Trophoblast cell (in vitro differentiated cells and primary cell): ENCODE measurements at regions not wholly inside any gene's neighbourhood (a gene's known extent, or its start where the extent isn't known, plus 50 kb on each side); places are given as distances from the start of the nearest gene placed in this dataset.

Source experiments
- DNase-seq, 2 donors: peaks; one replicate each; pipeline ENCODE4 v3.0.0-alpha.2; 2016
- H2AFZ ChIP-seq: 2 replicates; pipeline ENCODE4 v1.6.1; 2013; ENCODE audit warnings: low read length, moderate library complexity, mild to moderate bottlenecking; ENCODE audit not compliant: insufficient read depth, poor library complexity
- H2AK5ac ChIP-seq: 2 replicates; pipeline ENCODE4 v1.6.1; 2013; ENCODE audit warnings: mild to moderate bottlenecking, low read length
- H2BK120ac ChIP-seq: 2 replicates; pipeline ENCODE4 v1.6.1; 2013; ENCODE audit warnings: low read length, mild to moderate bottlenecking, moderate library complexity; ENCODE audit not compliant: insufficient read depth, poor library complexity
- H2BK12ac ChIP-seq: 2 replicates; pipeline ENCODE4 v1.6.1; 2013; ENCODE audit warnings: mild to moderate bottlenecking, low read length, moderate library complexity
- H2BK5ac ChIP-seq: 2 replicates; pipeline ENCODE4 v1.6.1; 2013; ENCODE audit warnings: low read length, low read depth, moderate library complexity, mild to moderate bottlenecking; ENCODE audit not compliant: poor library complexity
- H3K14ac ChIP-seq: 2 replicates; pipeline ENCODE4 v1.6.1; 2013; ENCODE audit warnings: mild to moderate bottlenecking, low read length
- H3K18ac ChIP-seq: 2 replicates; pipeline ENCODE4 v1.6.1; 2013; ENCODE audit warnings: mild to moderate bottlenecking, low read length
- H3K23ac ChIP-seq: 2 replicates; pipeline ENCODE4 v1.6.1; 2013; ENCODE audit warnings: low read length
- H3K27ac ChIP-seq: 2 replicates; pipeline ENCODE4 v1.5.1; 2013; ENCODE audit warnings: low read depth, mild to moderate bottlenecking, inconsistent platforms, low read length, moderate library complexity
- H3K27me3 ChIP-seq: 2 replicates; pipeline ENCODE4 v1.6.1; 2013; ENCODE audit warnings: inconsistent platforms, mild to moderate bottlenecking, low read length, moderate library complexity; ENCODE audit not compliant: insufficient read depth
- H3K36me3 ChIP-seq, 2 experiments: 1 replicate in 1 of 2; 2 replicates in 1 of 2; pipeline ENCODE4 v1.6.1; 2013; ENCODE audit warnings: low read length in 2 of 2, mild to moderate bottlenecking in 2 of 2, moderate library complexity in 1 of 2; ENCODE audit not compliant: insufficient read depth in 2 of 2, control insufficient read depth in 1 of 2
- H3K4ac ChIP-seq: 2 replicates; pipeline ENCODE4 v1.6.1; 2013; ENCODE audit warnings: low read depth, mild to moderate bottlenecking, low read length, moderate library complexity
- H3K4me1 ChIP-seq, 2 experiments: 1 replicate in 1 of 2; 2 replicates in 1 of 2; pipeline ENCODE4 v1.6.1; 2013; ENCODE audit warnings: low read length in 2 of 2, mild to moderate bottlenecking in 2 of 2, moderate library complexity in 1 of 2; ENCODE audit not compliant: insufficient read depth in 2 of 2, control insufficient read depth in 1 of 2
- H3K4me2 ChIP-seq: 2 replicates; pipeline ENCODE4 v1.6.1; 2013; ENCODE audit warnings: inconsistent platforms, mild to moderate bottlenecking, low read length, moderate library complexity
- H3K4me3 ChIP-seq: 2 replicates; pipeline ENCODE4 v1.5.1; 2013; ENCODE audit warnings: mild to moderate bottlenecking, low read depth, low read length, inconsistent platforms
- H3K79me1 ChIP-seq: one replicate; pipeline ENCODE4 v1.6.1; 2013; ENCODE audit warnings: low read length
- H3K79me2 ChIP-seq: 2 replicates; pipeline ENCODE4 v1.6.1; 2013; ENCODE audit warnings: low read length, mild to moderate bottlenecking; ENCODE audit not compliant: control insufficient read depth, insufficient read depth, poor library complexity
- H3K9ac ChIP-seq: 2 replicates; pipeline ENCODE4 v1.6.1; 2013; ENCODE audit warnings: mild to moderate bottlenecking, low read length
- H3K9me3 ChIP-seq: 2 replicates; pipeline ENCODE4 v1.6.1; 2013; ENCODE audit warnings: low read depth, mild to moderate bottlenecking, control low read depth, inconsistent platforms, low read length; ENCODE audit not compliant: insufficient read depth
- H4K12ac ChIP-seq: 2 replicates; pipeline ENCODE4 v1.6.1; 2013; ENCODE audit warnings: low read depth, mild to moderate bottlenecking, low read length, moderate library complexity
- H4K8ac ChIP-seq: 2 replicates; pipeline ENCODE4 v1.6.1; 2013; ENCODE audit warnings: low read depth, mild to moderate bottlenecking, low read length, moderate library complexity
- H4K91ac ChIP-seq: one replicate; pipeline ENCODE4 v1.6.1; 2013; ENCODE audit warnings: low read depth, mild to moderate bottlenecking, low read length, moderate library complexity
- WGBS: extraction: QIAGEN DNeasy Blood & Tissue Kit; methylation state at CpG from one replicate; pipeline ENCODE4 v1.1.7; 2013; ENCODE audit warnings: missing lambda C conversion rate; ENCODE audit not compliant: insufficient read length, insufficient coverage; ENCODE audit errors: extremely low coverage; 5-methylcytosine and 5-hydroxymethylcytosine counted together

- Histone ChIP-seq H3K9ac (no peak overlapping the region), H4K8ac (no peak overlapping the region), H3K27me3 (no peaks in the 10 kb centered on the region), H3K23ac (no peak overlapping the region), H4K91ac (no peak overlapping the region), H4K12ac (no peak overlapping the region), H3K4me3 (no peak overlapping the region), H3K9me3 (peaks cover 4% of the 10 kb centered on the region), H2BK5ac (no peak overlapping the region), H3K79me2 (no peaks in the 10 kb centered on the region), H3K4me1 (peaks cover 0 to 3% of the 10 kb centered on the region in 2 experiments), H3K14ac (no peak overlapping the region), H2BK12ac (no peak overlapping the region), H3K4ac (no peak overlapping the region), H2AK5ac (no peak overlapping the region), H2AFZ (no peak overlapping the region), H2BK120ac (no peak overlapping the region), H3K27ac (no peak overlapping the region), H3K18ac (no peak overlapping the region), H3K79me1 (no peaks in the 10 kb centered on the region), H3K36me3 (no peaks in the 10 kb centered on the region), H3K4me2 (no peak overlapping the region)
- DNase-seq: no peak
- WGBS: no CpG with 5 or more reads among the region's 4 CpGs
Observed at GRCh38 chr1:233448109-233448689, 120.7 kb downstream of the MAP3K21 start.

- no peaks in the 10 kb centered on the region for H3K36me3 ChIP-seq
- no peak overlapping the region for H2BK120ac ChIP-seq
- H3K4me3 ChIP-seq: no peak overlapping the region
- peaks cover 2% of the 10 kb centered on the region for H3K9me3 ChIP-seq
- no peak overlapping the region for H3K4ac ChIP-seq
- WGBS: no CpG with 5 or more reads among the region's 1 CpG
- H4K12ac ChIP-seq: no peak overlapping the region
- no peak overlapping the region for H3K9ac ChIP-seq
- H3K14ac ChIP-seq: no peak overlapping the region
- no peak overlapping the region for H2AK5ac ChIP-seq
- no peak for DNase-seq
- H3K4me1 ChIP-seq: peaks cover 0 to 3% of the 10 kb centered on the region in 2 experiments
- no peaks in the 10 kb centered on the region for H3K79me2 ChIP-seq
- H3K27ac ChIP-seq: no peak overlapping the region
- H3K18ac ChIP-seq: no peak overlapping the region
- H3K27me3 ChIP-seq: no peaks in the 10 kb centered on the region
- no peak overlapping the region for H4K8ac ChIP-seq
- H3K23ac ChIP-seq: no peak overlapping the region
- H2BK12ac ChIP-seq: no peak overlapping the region
- H3K4me2 ChIP-seq: no peak overlapping the region
- no peak overlapping the region for H2BK5ac ChIP-seq
- H2AFZ ChIP-seq: no peak overlapping the region
- H4K91ac ChIP-seq: no peak overlapping the region
- no peaks in the 10 kb centered on the region for H3K79me1 ChIP-seq
Observed at GRCh38 chr1:233452724-233453123, 125.2 kb downstream of the MAP3K21 start.

GRCh38 chr1:233453433-233454200 is 126.1 kb downstream of the MAP3K21 start:
- no peak overlapping the region for H2BK12ac ChIP-seq
- H3K9ac ChIP-seq: no peak overlapping the region
- no peak for DNase-seq
- H3K4me3 ChIP-seq: no peak overlapping the region
- H2BK120ac ChIP-seq: no peak overlapping the region
- H3K79me1 ChIP-seq: no peaks in the 10 kb centered on the region
- no peaks in the 10 kb centered on the region for H3K36me3 ChIP-seq
- WGBS: no CpG with 5 or more reads among the region's 2 CpGs
- H4K91ac ChIP-seq: no peak overlapping the region
- no peak overlapping the region for H2BK5ac ChIP-seq
- H3K9me3 ChIP-seq: peaks cover 2% of the 10 kb centered on the region
- H2AFZ ChIP-seq: no peak overlapping the region
- no peak overlapping the region for H3K4ac ChIP-seq
- H3K4me2 ChIP-seq: no peak overlapping the region
- no peak overlapping the region for H3K23ac ChIP-seq
- H3K27ac ChIP-seq: no peak overlapping the region
- peaks cover 0 to 3% of the 10 kb centered on the region in 2 experiments for H3K4me1 ChIP-seq
- H4K8ac ChIP-seq: no peak overlapping the region
- no peak overlapping the region for H4K12ac ChIP-seq
- no peak overlapping the region for H3K18ac ChIP-seq
- H2AK5ac ChIP-seq: no peak overlapping the region
- no peaks in the 10 kb centered on the region for H3K79me2 ChIP-seq
- no peak overlapping the region for H3K14ac ChIP-seq
- no peaks in the 10 kb centered on the region for H3K27me3 ChIP-seq

GRCh38 chr1:233459470-233459945 is 132.0 kb downstream of the MAP3K21 start:
- DNase-seq: no peak
- no peak overlapping the region for H3K23ac ChIP-seq
- peaks cover 1% of the 10 kb centered on the region for H3K9me3 ChIP-seq
- no peak overlapping the region for H2BK5ac ChIP-seq
- no peak overlapping the region for H2AK5ac ChIP-seq
- H2BK12ac ChIP-seq: peak overlapping the region; percentile 28
- no peak overlapping the region for H4K91ac ChIP-seq
- no peaks in the 10 kb centered on the region for H3K36me3 ChIP-seq
- peaks cover 0 to 4% of the 10 kb centered on the region in 2 experiments for H3K4me1 ChIP-seq
- no CpG with 5 or more reads among the region's 1 CpG for WGBS
- no peak overlapping the region for H2BK120ac ChIP-seq
- no peak overlapping the region for H2AFZ ChIP-seq
- no peak overlapping the region for H3K4me3 ChIP-seq
- no peak overlapping the region for H3K27ac ChIP-seq
- H3K27me3 ChIP-seq: no peaks in the 10 kb centered on the region
- H3K79me1 ChIP-seq: no peaks in the 10 kb centered on the region
- H4K8ac ChIP-seq: no peak overlapping the region
- no peak overlapping the region for H3K9ac ChIP-seq
- H3K4me2 ChIP-seq: no peak overlapping the region
- H3K79me2 ChIP-seq: no peaks in the 10 kb centered on the region
- no peak overlapping the region for H4K12ac ChIP-seq
- no peak overlapping the region for H3K18ac ChIP-seq
- H3K14ac ChIP-seq: no peak overlapping the region
- H3K4ac ChIP-seq: no peak overlapping the region
